LHCN-M2 (cell line): ENCODE measurements at regions not wholly inside any gene's neighbourhood (a gene's known extent, or its start where the extent isn't known, plus 50 kb on each side); places are given as distances from the start of the nearest gene placed in this dataset.
"Not testable (repeated sequence)": the region's sequence is repeated elsewhere in the genome, so short reads cannot be mapped to it uniquely, and the experiment has no call there.

Experiments
- DNase-seq: peaks from one replicate; pipeline ENCODE4 v3.0.0-alpha.2; 2012; ENCODE audit warnings: low read depth

- DNase-seq, result not testable (repeated sequence)
Measured at GRCh38 chr5:106999506-106999905, 671.2 kb downstream of the EFNA5 start.

GRCh38 chr5:106986006-106986405 lies 684.7 kb downstream of the EFNA5 start:
- DNase-seq, result no peak

GRCh38 chr5:106985174-106985573 lies 685.6 kb downstream of the EFNA5 start:
- no peak for DNase-seq

GRCh38 chr5:106979178-106979577 lies 691.6 kb downstream of the EFNA5 start:
- DNase-seq, result not testable (repeated sequence)

- DNase-seq, result not testable (repeated sequence)
Measured at GRCh38 chr5:106978582-106979165, 692.1 kb downstream of the EFNA5 start.

GRCh38 chr5:106976363-106976762 lies 694.4 kb downstream of the EFNA5 start:
- DNase-seq, result no peak

GRCh38 chr5:106974272-106974671 lies 696.5 kb downstream of the EFNA5 start:
- DNase-seq, result no peak

GRCh38 chr5:106966686-106967315 lies 703.9 kb downstream of the EFNA5 start:
- no peak for DNase-seq

GRCh38 chr5:106964132-106964531 lies 706.6 kb downstream of the EFNA5 start:
- DNase-seq, result peak; percentile 18

GRCh38 chr5:106963630-106964029 lies 707.1 kb downstream of the EFNA5 start:
- no peak for DNase-seq

GRCh38 chr5:106962464-106963230 lies 708.1 kb downstream of the EFNA5 start:
- DNase-seq, result no peak

GRCh38 chr5:106959387-106959786 lies 711.4 kb downstream of the EFNA5 start:
- no peak for DNase-seq

GRCh38 chr5:106957336-106957735 lies 713.4 kb downstream of the EFNA5 start:
- DNase-seq, result no peak

- DNase-seq, result peak; percentile 60
Measured at GRCh38 chr5:106956886-106957285, 713.9 kb downstream of the EFNA5 start.

- DNase-seq, result no peak
Measured at GRCh38 chr5:106956187-106956586, 714.5 kb downstream of the EFNA5 start.

- DNase-seq, result peak; percentile 25
Measured at GRCh38 chr5:106940986-106941385, 729.8 kb downstream of the EFNA5 start.

- DNase-seq, result no peak
Measured at GRCh38 chr5:106940301-106940846, 730.4 kb downstream of the EFNA5 start.

- DNase-seq, result no peak
Measured at GRCh38 chr5:106923409-106923808, 747.3 kb downstream of the EFNA5 start.

GRCh38 chr5:106921567-106921966 lies 749.2 kb downstream of the EFNA5 start:
- no peak for DNase-seq

- no peak for DNase-seq
Measured at GRCh38 chr5:106910486-106910885, 760.3 kb downstream of the EFNA5 start.

- DNase-seq, result no peak
Measured at GRCh38 chr5:106909716-106910115, 761.0 kb downstream of the EFNA5 start.

- DNase-seq, result no peak
Measured at GRCh38 chr5:106907979-106908378, 762.8 kb downstream of the EFNA5 start.

- DNase-seq, result no peak
Measured at GRCh38 chr5:106906199-106906598, 764.5 kb downstream of the EFNA5 start.
